H54 (cell line): ENCODE measurements at regions not wholly inside any gene's neighbourhood (a gene's known extent, or its start where the extent isn't known, plus 50 kb on each side); places are given as distances from the start of the nearest gene placed in this dataset.
"Not testable (repeated sequence)": the region's sequence is repeated elsewhere in the genome, so short reads cannot be mapped to it uniquely, and the experiment has no call there.

Source experiments
- DNase-seq: peaks from one replicate; pipeline ENCODE4 v3.0.0; 2011; ENCODE audit warnings: low spot score, mixed read lengths; ENCODE audit not compliant: insufficient read length
- FAIRE-seq: peaks from 3 replicates; lab custom pipeline; 2011; peaks lifted over from hg19 to GRCh38; lab: Jason Lieb, UNC
- POLR2A ChIP-seq: IDR thresholded peaks from 2 replicates; pipeline ENCODE4 v1.6.1; 2011; ENCODE audit warnings: low read depth, mild to moderate bottlenecking, low read length

GRCh38 chr4:86523333-86523732 is 70.8 kb upstream of the PTPN13 start:
- no peak for DNase-seq
- FAIRE-seq: no peak

GRCh38 chr4:86527713-86528112 is 66.4 kb upstream of the PTPN13 start:
- DNase-seq, FAIRE-seq: not testable (repeated sequence)

More at GRCh38 chr4:86523333-86523732, 70.8 kb upstream of the PTPN13 start:
- TF ChIP-seq POLR2A: no peak

DNA sequence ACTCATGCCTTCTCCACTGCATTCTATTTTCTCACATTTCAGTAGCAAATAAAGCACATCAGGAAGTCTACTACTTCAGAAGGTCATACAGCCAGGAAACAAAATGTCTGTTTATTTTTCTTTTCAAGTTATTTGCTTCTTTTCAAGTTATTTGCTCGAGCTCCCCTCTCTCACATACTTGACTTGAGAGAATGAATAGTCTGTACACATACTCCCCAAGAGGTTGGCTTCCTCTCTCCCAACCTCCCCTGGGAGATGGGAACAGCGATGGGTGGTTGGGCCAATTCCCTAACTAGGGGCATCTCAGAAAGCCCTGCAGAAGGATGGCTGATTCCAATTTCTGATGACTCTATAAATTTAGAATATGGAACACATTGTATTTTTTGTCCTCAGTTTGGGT is 64.7 kb upstream of the PTPN13 start:
- no peak for TF ChIP-seq POLR2A
- no peak for FAIRE-seq
- DNase-seq: no peak

DNA sequence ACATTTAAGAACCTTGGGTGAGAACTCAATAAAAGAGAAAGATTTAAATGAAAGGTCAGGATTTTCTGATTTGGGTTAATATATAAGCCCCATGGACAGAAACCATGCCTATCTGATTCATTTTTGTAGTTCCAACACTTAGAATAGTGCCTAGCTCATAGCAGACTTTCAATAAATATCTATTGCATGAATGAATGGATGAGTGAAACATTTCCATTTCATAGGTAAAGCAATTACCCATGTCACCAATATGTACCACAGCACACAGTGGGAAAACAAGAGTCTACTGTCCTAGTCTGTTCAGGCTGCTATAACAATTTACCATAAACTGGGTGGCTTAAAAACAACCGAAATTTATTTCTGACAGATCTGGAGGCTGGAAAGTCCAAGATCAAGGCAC is 63.9 kb upstream of the PTPN13 start:
- no peak for TF ChIP-seq POLR2A
- FAIRE-seq: no peak
- no peak for DNase-seq

DNA sequence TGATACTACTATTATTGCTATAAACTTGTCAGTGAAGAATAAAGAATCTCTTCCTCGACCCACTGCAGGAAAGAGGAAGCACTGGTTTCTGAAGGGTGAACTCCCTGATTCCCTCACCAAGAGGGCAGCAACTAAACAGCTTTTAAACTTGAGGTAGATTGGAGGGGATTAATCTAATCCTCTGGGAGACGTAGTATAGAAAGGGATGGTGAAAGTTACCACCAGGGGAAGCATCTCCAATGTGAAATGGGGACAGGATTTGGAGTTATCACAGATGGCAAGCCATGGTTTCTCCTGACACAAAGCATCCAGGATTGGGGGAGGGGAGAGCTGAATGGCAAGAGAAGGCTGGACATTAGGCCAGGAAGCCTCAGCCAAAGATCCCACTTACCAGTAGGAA is 62.7 kb upstream of the PTPN13 start:
- no peak for TF ChIP-seq POLR2A
- DNase-seq (no peak), FAIRE-seq (no peak)

DNA sequence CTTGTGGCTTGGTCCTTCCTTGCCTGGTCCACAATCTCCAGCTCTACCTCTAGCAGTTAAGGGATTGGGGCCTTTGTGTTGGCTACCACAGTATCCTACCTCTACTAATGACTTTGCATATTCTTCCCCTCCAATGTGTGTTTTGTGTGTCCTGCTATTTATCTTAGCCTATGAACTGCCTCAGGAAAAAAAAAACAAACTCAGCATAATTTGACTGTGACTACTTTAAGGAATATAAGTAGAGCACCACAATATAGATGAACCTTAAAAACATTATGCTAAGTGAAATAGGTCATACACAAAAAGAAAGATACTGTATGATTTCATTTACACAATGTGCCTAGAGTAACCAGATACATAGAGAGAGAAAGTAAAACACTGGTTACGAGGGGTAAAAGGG is 61.3 kb upstream of the PTPN13 start:
- DNase-seq: no peak
- TF ChIP-seq POLR2A: no peak
- no peak for FAIRE-seq

DNA sequence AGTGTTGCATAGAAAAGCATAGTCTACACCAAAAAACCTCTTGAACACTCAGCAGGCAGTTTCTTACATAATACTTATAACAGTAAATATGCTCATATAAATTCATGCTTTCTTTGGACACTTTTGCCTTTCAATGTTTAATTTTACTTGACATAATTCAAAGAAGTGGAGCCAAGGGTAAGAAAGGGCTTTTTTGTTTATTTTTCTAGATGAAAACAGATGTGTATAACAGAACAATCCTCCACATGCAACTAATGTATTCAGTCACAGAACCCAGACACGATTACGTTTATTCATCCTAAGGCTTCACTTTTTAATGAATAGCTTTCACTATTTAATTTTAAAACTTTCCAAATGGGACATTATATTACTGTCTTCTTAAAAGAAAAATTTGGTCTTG is 58.0 kb upstream of the PTPN13 start:
- no peak for DNase-seq
- no peak for TF ChIP-seq POLR2A
- FAIRE-seq: no peak

- FAIRE-seq: no peak
- no peak for DNase-seq
- no peak for TF ChIP-seq POLR2A
These were observed 51.6 kb upstream of the PTPN13 start for GRCh38 chr4:86542319-86543027.

- no peak for TF ChIP-seq POLR2A
These were observed 51.0 kb upstream of the PTPN13 start for GRCh38 chr4:86543080-86543479.

GRCh38 chr4:86543560-86544309 is 50.4 kb upstream of the PTPN13 start:
- TF ChIP-seq POLR2A: no peak
- DNase-seq: no peak
- FAIRE-seq: no peak

More at GRCh38 chr4:86543080-86543479, 51.0 kb upstream of the PTPN13 start:
- FAIRE-seq: no peak
- DNase-seq: no peak

DNA sequence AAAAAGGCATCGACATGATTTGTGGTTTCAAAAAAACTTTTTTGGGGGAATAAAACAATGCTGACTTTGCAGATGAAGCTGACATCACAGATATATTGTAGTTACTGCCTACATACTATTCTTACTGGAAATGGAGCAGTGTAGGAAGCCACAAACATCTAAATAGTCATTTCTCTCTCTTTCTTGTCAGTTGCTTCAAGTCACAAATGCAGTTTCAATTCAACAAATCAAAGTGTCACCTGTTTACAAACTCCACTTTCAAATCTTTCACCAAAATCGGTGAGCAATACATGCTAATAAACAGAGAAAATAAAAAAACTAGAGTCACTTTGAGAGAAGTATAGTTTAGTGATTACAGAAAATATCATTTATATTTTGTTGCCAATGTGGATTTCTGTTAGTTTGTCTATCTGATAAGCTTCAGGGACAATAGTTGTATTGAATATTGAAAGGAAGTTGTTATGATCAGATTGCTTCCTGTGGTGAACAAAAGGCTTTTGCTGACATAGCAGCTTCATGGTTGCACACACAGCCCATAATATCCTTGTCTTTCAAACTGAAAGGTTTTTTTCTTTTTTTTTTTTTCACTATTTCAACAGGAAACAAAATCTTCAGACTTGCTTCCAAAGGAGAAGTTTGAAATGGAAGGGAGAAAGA is 49.7 kb upstream of the PTPN13 start:
- FAIRE-seq (no peak), DNase-seq (no peak)
- TF ChIP-seq POLR2A: no peak
